Aorta (tissue), 5 donors: ENCODE measurements at regions not wholly inside any gene's neighbourhood (a gene's known extent, or its start where the extent isn't known, plus 50 kb on each side); places are given as distances from the start of the nearest gene placed in this dataset.

Experiments used
- ATAC-seq: fragments of 200-7000 bp; cut with Tn5 transposase; one replicate; pipeline ENCODE4 v1.9.1; 2022; ENCODE audit warnings: moderate library complexity; ENCODE audit not compliant: low FRiP score
- DNase-seq, 2 donors: peaks; one replicate each; pipeline ENCODE4 v3.0.0-alpha.2; 2020
- H3K27ac ChIP-seq, 2 donors: one replicate each; pipeline ENCODE4 v1.5.1; 2013; ENCODE audit warnings: low read length in 2 of 2, mild to moderate bottlenecking in 2 of 2, moderate library complexity in 2 of 2, control low read depth in 1 of 2, inconsistent platforms in 1 of 2, low read depth in 1 of 2
- H3K27me3 ChIP-seq, 2 donors: one replicate each; pipeline ENCODE4 v1.6.1; 2013; ENCODE audit warnings: control low read depth in 1 of 2, low read length in 1 of 2, mild to moderate bottlenecking in 1 of 2, moderate library complexity in 1 of 2; ENCODE audit not compliant: insufficient read depth in 2 of 2, control insufficient read depth in 1 of 2
- H3K36me3 ChIP-seq, 2 donors: one replicate each; pipeline ENCODE4 v1.6.1; 2013; ENCODE audit warnings: control low read depth in 1 of 2, low read length in 1 of 2, mild to moderate bottlenecking in 1 of 2; ENCODE audit not compliant: insufficient read depth in 2 of 2, control insufficient read depth in 1 of 2
- H3K4me1 ChIP-seq, 2 donors: one replicate each; pipeline ENCODE4 v1.6.1; 2013; ENCODE audit warnings: low read length in 2 of 2, control low read depth in 1 of 2, mild to moderate bottlenecking in 1 of 2, moderate library complexity in 1 of 2; ENCODE audit not compliant: insufficient read depth in 2 of 2, control insufficient read depth in 1 of 2
- H3K4me3 ChIP-seq, 2 donors: one replicate each; pipeline ENCODE4 v1.5.1; 2013; ENCODE audit warnings: low read length in 2 of 2, control low read depth in 1 of 2, mild to moderate bottlenecking in 1 of 2
- H3K9me3 ChIP-seq: one replicate; pipeline ENCODE4 v1.6.1; 2013; ENCODE audit warnings: mild to moderate bottlenecking, low read length; ENCODE audit not compliant: control insufficient read depth
- WGBS, 2 donors: extraction: QIAGEN DNeasy Blood & Tissue Kit; methylation state at CpG; one replicate each; pipeline ENCODE4 v1.1.7; 2013; 5-methylcytosine and 5-hydroxymethylcytosine counted together
- intact Hi-C, 2 donors: fragments of 100-400 bp; cut with DNase I; formaldehyde crosslinking; loops; one replicate each; pipeline versions ENCODE4 v1.14.2 to v1.15.0; 2022
- donor health status: healthy with polysubstance abuse.
- donor health status: Bipolar disorder and iron deficiency.
- donor health status: DM: no; HTN: no; CAD: no.
- donor health status: DM: no; HTN: no; CAD: no.
- donor health status: DM: yes; HTN: yes; CAD: no.

DNA sequence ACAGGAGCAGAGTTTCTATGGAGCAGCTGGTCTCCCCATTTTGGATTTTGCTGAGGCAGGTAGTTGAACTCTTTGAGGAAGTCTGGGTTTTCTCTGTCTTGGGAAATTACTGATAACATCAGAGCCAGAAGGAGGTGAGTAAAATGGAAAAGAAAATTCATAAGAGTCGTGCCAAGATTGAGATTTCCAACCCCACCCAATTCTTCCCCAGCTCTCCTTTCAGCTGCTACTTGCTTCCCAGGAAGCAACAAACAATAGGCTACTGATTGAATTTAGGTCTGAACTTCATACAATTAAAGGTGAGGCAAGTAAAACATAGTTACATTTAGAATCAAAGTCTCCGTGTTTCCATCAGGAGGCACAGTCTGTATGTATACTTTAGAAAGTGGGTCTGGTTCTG lies 54.6 kb upstream of the EOLA2 start:
- ATAC-seq (no peak), DNase-seq (no peak)
- no peak overlapping the region for H3K4me3 ChIP-seq
- no peaks in the 10 kb centered on the region for H3K36me3 ChIP-seq
- H3K27me3 ChIP-seq, result no peaks in the 10 kb centered on the region
- H3K27ac ChIP-seq, result no peak overlapping the region
- H3K4me1 ChIP-seq, result no peaks in the 10 kb centered on the region
- no peaks in the 10 kb centered on the region for H3K9me3 ChIP-seq
- 67 to 73% methylated on average over 2 of the region's 2 CpGs for WGBS, 2 donors
- intact Hi-C loops, result no loop called here

DNA sequence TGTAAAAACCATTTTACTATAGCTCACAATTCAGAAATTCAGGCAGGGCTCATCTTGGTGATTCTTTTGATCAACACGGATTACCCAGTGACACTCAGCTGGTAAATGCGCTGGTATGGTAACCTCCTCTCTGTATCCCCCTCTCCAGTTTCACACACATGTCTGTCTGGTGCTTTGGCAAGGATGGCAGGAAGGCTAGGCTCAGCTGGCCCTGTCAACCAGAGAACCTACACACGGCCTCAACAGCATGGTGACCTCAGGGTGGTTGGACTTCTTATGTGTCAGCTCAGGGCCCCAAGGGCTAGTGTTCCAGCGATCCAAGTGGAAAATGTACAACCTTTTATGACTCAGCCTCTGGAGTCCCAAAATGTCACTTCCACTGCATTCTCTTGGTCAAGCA lies 55.7 kb upstream of the EOLA2 start:
- Histone ChIP-seq H3K27ac (no peak overlapping the region), H3K36me3 (no peaks in the 10 kb centered on the region), H3K27me3 (no peaks in the 10 kb centered on the region), H3K9me3 (no peaks in the 10 kb centered on the region), H3K4me1 (no peaks in the 10 kb centered on the region), H3K4me3 (no peak overlapping the region)
- intact Hi-C loops, result no loop called here
- WGBS, 2 donors, result 85 to 91% methylated on average over 4 of the region's 4 CpGs
- DNase-seq, result no peak
- ATAC-seq, result no peak

DNA sequence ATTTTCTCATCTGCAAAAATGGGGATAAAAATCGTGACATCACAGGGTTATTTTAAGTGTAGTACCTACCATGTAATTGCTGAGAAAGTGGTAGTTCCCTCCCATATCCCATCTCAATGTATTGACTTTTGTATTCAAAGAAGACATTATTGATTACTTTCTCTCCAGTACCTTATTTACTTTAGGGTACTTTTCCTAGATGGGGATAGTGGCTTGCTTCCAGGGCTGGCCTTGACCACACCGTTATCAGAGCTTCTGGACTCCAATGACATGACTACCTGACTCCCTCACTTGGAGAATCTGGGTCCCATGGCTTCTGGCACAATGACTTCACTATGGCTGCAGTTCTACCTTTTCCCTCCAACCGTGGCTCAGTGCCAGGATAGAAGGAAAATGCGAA lies 58.2 kb upstream of the EOLA2 start:
- Histone ChIP-seq H3K9me3 (no peaks in the 10 kb centered on the region), H3K27me3 (no peaks in the 10 kb centered on the region), H3K4me1 (no peaks in the 10 kb centered on the region), H3K36me3 (no peaks in the 10 kb centered on the region), H3K27ac (no peak overlapping the region), H3K4me3 (no peak overlapping the region)
- intact Hi-C loops, result no loop called here
- no peak for DNase-seq
- ATAC-seq, result no peak
- 77 to 90% methylated on average over 4 of the region's 4 CpGs for WGBS, 2 donors

- no peaks in the 10 kb centered on the region for H3K36me3 ChIP-seq
- no peak overlapping the region for H3K27ac ChIP-seq
- intact Hi-C loops, result no loop called here
- no peaks in the 10 kb centered on the region for H3K9me3 ChIP-seq
- no peak for DNase-seq
- no peak for ATAC-seq
- H3K27me3 ChIP-seq, result no peaks in the 10 kb centered on the region
- no peak overlapping the region for H3K4me3 ChIP-seq
- no peaks in the 10 kb centered on the region for H3K4me1 ChIP-seq
- WGBS, 2 donors, result 38 to 65% methylated on average over 2 of the region's 2 CpGs
These were observed 66.7 kb upstream of the EOLA2 start for GRCh38 chrX:150005027-150005426.

- no peaks in the 10 kb centered on the region for H3K9me3 ChIP-seq
- 16 to 39% methylated on average over 2 of the region's 2 CpGs for WGBS, 2 donors
- H3K27me3 ChIP-seq, result no peaks in the 10 kb centered on the region
- ATAC-seq (no peak), DNase-seq (no peak)
- H3K4me1 ChIP-seq, result no peaks in the 10 kb centered on the region
- H3K4me3 ChIP-seq, result no peak overlapping the region
- no peaks in the 10 kb centered on the region for H3K36me3 ChIP-seq
- no peak overlapping the region for H3K27ac ChIP-seq
- intact Hi-C loops, result no loop called here
These were observed 69.1 kb upstream of the EOLA2 start for GRCh38 chrX:150007356-150007755.

DNA sequence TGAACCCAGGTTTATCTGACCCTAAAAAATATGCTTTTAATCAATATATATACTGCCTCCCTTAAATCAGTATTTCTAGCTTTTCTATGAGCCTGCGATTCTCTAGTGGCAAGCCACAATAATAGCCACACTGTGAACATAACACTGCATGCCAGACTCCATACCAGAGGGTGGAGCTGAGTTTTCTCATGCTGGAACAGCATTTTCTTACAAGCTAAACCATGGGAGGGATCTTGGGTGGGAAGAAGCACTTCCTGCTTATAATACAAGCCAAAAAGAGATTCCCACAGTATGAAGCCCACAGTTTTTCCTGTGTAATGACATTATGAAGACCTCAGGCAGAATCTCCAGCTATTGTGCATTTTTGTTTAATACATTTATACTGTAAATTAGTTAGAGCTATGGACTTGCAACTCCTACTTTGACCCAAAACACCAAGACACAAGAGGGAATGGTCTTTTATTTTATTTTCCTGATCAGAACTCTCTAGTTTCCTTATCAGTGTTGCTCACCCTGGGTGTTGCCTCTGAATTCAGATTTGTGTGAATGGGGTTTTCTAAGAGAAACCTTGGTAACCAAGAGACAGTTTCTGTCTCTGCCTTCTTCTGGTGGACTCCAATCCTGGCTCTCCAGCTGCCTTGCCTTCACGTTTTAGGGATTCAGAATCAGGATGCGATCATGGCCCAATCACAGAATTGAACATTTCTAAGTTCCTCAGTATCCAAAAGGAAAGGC lies 74.5 kb upstream of the EOLA2 start:
- intact Hi-C loops, result no loop called here
- no peak for ATAC-seq
- H3K4me3 ChIP-seq, result no peak overlapping the region
- H3K9me3 ChIP-seq, result no peaks in the 10 kb centered on the region
- 56 to 62% methylated on average over 3 of the region's 3 CpGs for WGBS, 2 donors
- H3K27me3 ChIP-seq, result no peaks in the 10 kb centered on the region
- H3K4me1 ChIP-seq, result no peaks in the 10 kb centered on the region
- no peak overlapping the region for H3K27ac ChIP-seq
- DNase-seq, result no peak
- H3K36me3 ChIP-seq, result no peaks in the 10 kb centered on the region

GRCh38 chrX:150014525-150014924 lies 76.2 kb upstream of the EOLA2 start:
- Histone ChIP-seq H3K27me3 (no peaks in the 10 kb centered on the region), H3K4me3 (no peak overlapping the region), H3K36me3 (no peaks in the 10 kb centered on the region), H3K4me1 (no peaks in the 10 kb centered on the region), H3K27ac (no peak overlapping the region), H3K9me3 (no peaks in the 10 kb centered on the region)
- intact Hi-C loops, result no loop called here
- DNase-seq (no peak), ATAC-seq (no peak)
- 56 to 100% methylated on average over 1 of the region's 1 CpG for WGBS, 2 donors

GRCh38 chrX:150017868-150018267 lies 79.6 kb upstream of the EOLA2 start:
- Histone ChIP-seq H3K27ac (no peak overlapping the region), H3K27me3 (no peaks in the 10 kb centered on the region), H3K36me3 (no peaks in the 10 kb centered on the region), H3K4me1 (no peaks in the 10 kb centered on the region), H3K4me3 (no peak overlapping the region), H3K9me3 (no peaks in the 10 kb centered on the region)
- 69 to 100% methylated on average over 1 of the region's 1 CpG for WGBS, 2 donors
- ATAC-seq (no peak), DNase-seq (no peak)
- intact Hi-C loops, result no loop called here

GRCh38 chrX:150018931-150019361 lies 80.7 kb upstream of the EOLA2 start:
- DNase-seq (no peak), ATAC-seq (no peak)
- H3K36me3 ChIP-seq, result no peaks in the 10 kb centered on the region
- no peak overlapping the region for H3K4me3 ChIP-seq
- WGBS, 2 donors, result 64 to 82% methylated on average over 2 of the region's 2 CpGs
- no peaks in the 10 kb centered on the region for H3K27me3 ChIP-seq
- no peaks in the 10 kb centered on the region for H3K9me3 ChIP-seq
- H3K27ac ChIP-seq, result no peak overlapping the region
- H3K4me1 ChIP-seq, result no peaks in the 10 kb centered on the region
- intact Hi-C loops, result no loop called here
